Activated CD8-positive, alpha-beta T cell treated with anti-CD3 and anti-CD28 coated beads for 36 hours (primary cell): ENCODE measurements at regions not wholly inside any gene's neighbourhood (a gene's known extent, or its start where the extent isn't known, plus 50 kb on each side); places are given as distances from the start of the nearest gene placed in this dataset.

Experiments
- ATAC-seq: fragments of 200-7000 bp; cut with Tn5 transposase; one replicate; pipeline ENCODE4 v1.10.0; 2021; ENCODE audit warnings: mild to moderate bottlenecking, moderate library complexity
- CTCF ChIA-PET: fragments of 350-600 bp; sonication (Branson Sonifier 250); formaldehyde crosslinking; loops from one replicate; lab custom pipeline; 2021; ENCODE audit warnings: antibody characterized with exemption; lab: Charles Lee
- POLR2A ChIA-PET: fragments of 350-600 bp; sonication (Branson Sonifier 250); formaldehyde crosslinking; loops from one replicate; lab custom pipeline; 2021; ENCODE audit warnings: antibody characterized with exemption; lab: Charles Lee
- DNase-seq: peaks from one replicate; pipeline ENCODE4 v3.0.0-alpha.2; 2020
- H3K27ac Mint-ChIP-seq: one replicate; pipeline ENCODE4 v1.8.0; 2021; ENCODE audit warnings: mild to moderate bottlenecking, mixed read lengths
- H3K27me3 Mint-ChIP-seq: one replicate; pipeline ENCODE4 v1.8.0; 2021; ENCODE audit warnings: mixed read lengths
- H3K36me3 Mint-ChIP-seq: one replicate; pipeline ENCODE4 v1.8.0; 2021; ENCODE audit warnings: low read depth, mixed read lengths
- H3K4me1 Mint-ChIP-seq: one replicate; pipeline ENCODE4 v1.8.0; 2021; ENCODE audit warnings: low read depth, mixed read lengths
- H3K4me3 Mint-ChIP-seq: one replicate; pipeline ENCODE4 v1.8.0; 2021; ENCODE audit warnings: mild to moderate bottlenecking, moderate library complexity, mixed read lengths
- H3K9me3 Mint-ChIP-seq: one replicate; pipeline ENCODE4 v1.8.0; 2021; ENCODE audit warnings: mixed read lengths
- intact Hi-C: fragments of 100-400 bp; cut with micrococcal nuclease; formaldehyde crosslinking; loops from one replicate; pipeline ENCODE4 v1.10.0; 2022
- TF ChIP-seq, protein P1 (sequence below): fragments of 200-600 bp; IDR thresholded peaks from one replicate; pipeline ENCODE4 v1.8.0; 2022; ENCODE audit warnings: antibody characterized with exemption, mild to moderate bottlenecking

DNA sequence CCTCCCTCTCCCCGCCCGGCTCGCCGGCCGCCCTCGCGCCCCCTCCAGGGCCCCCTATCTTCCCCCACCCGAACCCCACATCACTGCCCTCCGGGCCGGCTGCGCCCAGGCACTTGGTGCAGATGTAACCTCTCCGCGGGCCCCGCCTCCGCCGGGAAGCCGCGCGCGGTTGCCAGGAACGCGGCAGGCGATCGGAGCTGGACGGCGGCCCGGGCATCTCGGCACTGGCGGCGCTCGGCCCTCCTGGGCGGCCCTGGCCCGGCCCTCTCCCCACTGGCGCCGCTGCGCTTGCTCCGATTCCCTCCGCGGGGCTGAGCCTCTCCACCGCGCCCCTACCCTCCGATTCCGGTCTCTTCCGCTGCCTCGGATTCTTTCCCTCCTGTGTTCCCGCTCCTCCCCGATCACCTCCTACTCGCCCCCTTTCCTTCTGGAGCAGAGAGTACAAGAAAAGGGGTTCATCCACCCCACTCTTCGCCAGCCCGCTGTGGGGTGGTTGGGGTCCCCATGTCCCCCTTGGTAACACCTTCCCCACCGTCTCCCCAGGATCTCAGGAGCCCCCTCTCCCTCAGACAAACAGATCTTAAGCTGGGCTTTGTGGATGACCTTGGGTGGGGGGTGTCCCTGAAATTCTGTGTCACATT, 70.6 kb downstream of the C9orf50 start:
- Mint-ChIP-seq H3K4me3 (peak overlapping the region; percentile 60), H3K27me3 (peaks cover 27% of the 10 kb centered on the region), H3K36me3 (no peaks in the 10 kb centered on the region), H3K4me1 (peaks cover 8% of the 10 kb centered on the region), H3K9me3 (no peaks in the 10 kb centered on the region), H3K27ac (no peak overlapping the region)
- CTCF ChIA-PET = interaction anchor here (1.5 kb wide), 1 partner anchor 61 kb away, joined by 4 read pairs; no protein-coding TSS in a partner anchor
- DNase-seq = no peak
- TF ChIP-seq, protein P1, sequence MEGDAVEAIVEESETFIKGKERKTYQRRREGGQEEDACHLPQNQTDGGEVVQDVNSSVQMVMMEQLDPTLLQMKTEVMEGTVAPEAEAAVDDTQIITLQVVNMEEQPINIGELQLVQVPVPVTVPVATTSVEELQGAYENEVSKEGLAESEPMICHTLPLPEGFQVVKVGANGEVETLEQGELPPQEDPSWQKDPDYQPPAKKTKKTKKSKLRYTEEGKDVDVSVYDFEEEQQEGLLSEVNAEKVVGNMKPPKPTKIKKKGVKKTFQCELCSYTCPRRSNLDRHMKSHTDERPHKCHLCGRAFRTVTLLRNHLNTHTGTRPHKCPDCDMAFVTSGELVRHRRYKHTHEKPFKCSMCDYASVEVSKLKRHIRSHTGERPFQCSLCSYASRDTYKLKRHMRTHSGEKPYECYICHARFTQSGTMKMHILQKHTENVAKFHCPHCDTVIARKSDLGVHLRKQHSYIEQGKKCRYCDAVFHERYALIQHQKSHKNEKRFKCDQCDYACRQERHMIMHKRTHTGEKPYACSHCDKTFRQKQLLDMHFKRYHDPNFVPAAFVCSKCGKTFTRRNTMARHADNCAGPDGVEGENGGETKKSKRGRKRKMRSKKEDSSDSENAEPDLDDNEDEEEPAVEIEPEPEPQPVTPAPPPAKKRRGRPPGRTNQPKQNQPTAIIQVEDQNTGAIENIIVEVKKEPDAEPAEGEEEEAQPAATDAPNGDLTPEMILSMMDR = no peak
- POLR2A ChIA-PET = no interaction called here
- peak; percentile 58 for ATAC-seq
- intact Hi-C loops = no loop called here

DNA sequence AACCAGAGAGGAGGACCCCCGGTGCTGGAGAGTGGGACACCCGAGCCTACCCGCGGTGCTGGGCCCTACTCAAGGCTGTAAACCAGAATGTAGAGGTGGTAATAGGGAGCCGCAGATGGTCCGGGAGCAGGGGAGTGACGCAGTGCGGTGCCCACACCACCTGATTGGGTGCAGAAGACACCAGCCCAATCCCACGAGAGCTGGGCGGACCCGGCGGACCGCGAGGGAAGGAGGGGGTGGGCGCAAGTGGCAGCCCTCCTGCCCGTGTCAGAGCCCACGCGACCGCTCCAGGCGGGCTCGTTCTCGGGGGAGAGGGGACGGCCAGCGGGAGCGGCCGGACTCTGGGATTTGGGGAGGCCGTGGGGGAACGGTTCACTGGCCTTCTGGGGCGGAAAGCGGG, 71.2 kb downstream of the C9orf50 start:
- no peaks in the 10 kb centered on the region for H3K36me3 Mint-ChIP-seq
- CTCF ChIA-PET = interaction anchor here (1.0 to 1.5 kb wide), 3 partner anchors 56 to 75 kb away, joined by 3 to 4 read pairs (median 4); no protein-coding TSS in a partner anchor
- TF ChIP-seq, protein P1 = no peak
- H3K4me1 Mint-ChIP-seq = peaks cover 8% of the 10 kb centered on the region
- H3K27me3 Mint-ChIP-seq = peaks cover 33% of the 10 kb centered on the region
- DNase-seq (no peak), ATAC-seq (peak; percentile 44)
- no peaks in the 10 kb centered on the region for H3K9me3 Mint-ChIP-seq
- intact Hi-C loops = no loop called here
- no peak overlapping the region for H3K27ac Mint-ChIP-seq
- POLR2A ChIA-PET = no interaction called here
- H3K4me3 Mint-ChIP-seq = peak overlapping the region; percentile 45

DNA sequence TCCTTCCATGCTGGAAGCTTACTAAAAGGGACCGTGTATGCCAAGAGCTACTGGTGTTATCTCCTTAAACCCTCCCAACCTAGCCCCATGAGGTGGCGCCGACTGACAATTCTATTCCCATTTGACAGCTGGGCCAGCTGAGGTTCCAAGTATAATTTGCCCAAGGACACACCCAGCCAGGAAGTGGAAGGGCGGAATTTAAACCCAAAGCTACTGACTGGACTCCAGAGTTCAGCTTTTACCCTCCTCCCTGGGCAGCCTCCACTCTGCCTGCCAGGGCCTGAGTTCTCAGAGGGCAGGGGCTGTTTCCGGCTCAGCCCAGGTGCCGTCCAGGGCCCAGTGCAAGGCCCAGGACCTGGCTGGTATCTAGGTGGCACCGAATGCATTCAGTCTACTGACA, 71.8 kb downstream of the C9orf50 start:
- no peak overlapping the region for H3K27ac Mint-ChIP-seq
- peak; percentile 31 for DNase-seq
- peak overlapping the region; percentile 45 for H3K4me3 Mint-ChIP-seq
- intact Hi-C loops = no loop called here
- POLR2A ChIA-PET = no interaction called here
- no peak for ATAC-seq
- CTCF ChIA-PET = interaction anchor here (1.0 to 1.5 kb wide), 3 partner anchors 57 to 76 kb away, joined by 3 to 4 read pairs (median 4); no protein-coding TSS in a partner anchor
- no peaks in the 10 kb centered on the region for H3K36me3 Mint-ChIP-seq
- peaks cover 33% of the 10 kb centered on the region for H3K27me3 Mint-ChIP-seq
- TF ChIP-seq, protein P1 = no peak
- H3K4me1 Mint-ChIP-seq = peaks cover 8% of the 10 kb centered on the region
- no peaks in the 10 kb centered on the region for H3K9me3 Mint-ChIP-seq

- no peak for DNase-seq
- POLR2A ChIA-PET = no interaction called here
- peaks cover 33% of the 10 kb centered on the region for H3K27me3 Mint-ChIP-seq
- CTCF ChIA-PET = interaction anchor here (1.0 to 1.1 kb wide), 2 partner anchors 57 to 76 kb away, joined by 3 to 4 read pairs; no protein-coding TSS in a partner anchor
- intact Hi-C loops = no loop called here
- no peak for ATAC-seq
- H3K27ac Mint-ChIP-seq = no peak overlapping the region
- H3K9me3 Mint-ChIP-seq = no peaks in the 10 kb centered on the region
- no peak overlapping the region for H3K4me3 Mint-ChIP-seq
- TF ChIP-seq, protein P1 = no peak
- no peaks in the 10 kb centered on the region for H3K36me3 Mint-ChIP-seq
- peaks cover 8% of the 10 kb centered on the region for H3K4me1 Mint-ChIP-seq
These were observed 72.2 kb downstream of the C9orf50 start for GRCh38 chr9:129548571-129549135.
